Activated CD8-positive, alpha-beta T cell treated with anti-CD3 and anti-CD28 coated beads for 36 hours (primary cell): ENCODE measurements at regions not wholly inside any gene's neighbourhood (a gene's known extent, or its start where the extent isn't known, plus 50 kb on each side); places are given as distances from the start of the nearest gene placed in this dataset.

ENCODE experiments used
- ATAC-seq: fragments of 200-7000 bp; cut with Tn5 transposase; one replicate; pipeline ENCODE4 v1.10.0; 2021; ENCODE audit warnings: mild to moderate bottlenecking, moderate library complexity
- CTCF ChIA-PET: fragments of 350-600 bp; sonication (Branson Sonifier 250); formaldehyde crosslinking; loops from one replicate; lab custom pipeline; 2021; ENCODE audit warnings: antibody characterized with exemption; lab: Charles Lee
- POLR2A ChIA-PET: fragments of 350-600 bp; sonication (Branson Sonifier 250); formaldehyde crosslinking; loops from one replicate; lab custom pipeline; 2021; ENCODE audit warnings: antibody characterized with exemption; lab: Charles Lee
- DNase-seq: peaks from one replicate; pipeline ENCODE4 v3.0.0-alpha.2; 2020
- H3K27ac Mint-ChIP-seq: one replicate; pipeline ENCODE4 v1.8.0; 2021; ENCODE audit warnings: mild to moderate bottlenecking, mixed read lengths
- H3K27me3 Mint-ChIP-seq: one replicate; pipeline ENCODE4 v1.8.0; 2021; ENCODE audit warnings: mixed read lengths
- H3K36me3 Mint-ChIP-seq: one replicate; pipeline ENCODE4 v1.8.0; 2021; ENCODE audit warnings: low read depth, mixed read lengths
- H3K4me1 Mint-ChIP-seq: one replicate; pipeline ENCODE4 v1.8.0; 2021; ENCODE audit warnings: low read depth, mixed read lengths
- H3K4me3 Mint-ChIP-seq: one replicate; pipeline ENCODE4 v1.8.0; 2021; ENCODE audit warnings: mild to moderate bottlenecking, moderate library complexity, mixed read lengths
- H3K9me3 Mint-ChIP-seq: one replicate; pipeline ENCODE4 v1.8.0; 2021; ENCODE audit warnings: mixed read lengths
- intact Hi-C: fragments of 100-400 bp; cut with micrococcal nuclease; formaldehyde crosslinking; loops from one replicate; pipeline ENCODE4 v1.10.0; 2022
- TF ChIP-seq, protein P1 (sequence below): fragments of 200-600 bp; IDR thresholded peaks from one replicate; pipeline ENCODE4 v1.8.0; 2022; ENCODE audit warnings: antibody characterized with exemption, mild to moderate bottlenecking

DNA sequence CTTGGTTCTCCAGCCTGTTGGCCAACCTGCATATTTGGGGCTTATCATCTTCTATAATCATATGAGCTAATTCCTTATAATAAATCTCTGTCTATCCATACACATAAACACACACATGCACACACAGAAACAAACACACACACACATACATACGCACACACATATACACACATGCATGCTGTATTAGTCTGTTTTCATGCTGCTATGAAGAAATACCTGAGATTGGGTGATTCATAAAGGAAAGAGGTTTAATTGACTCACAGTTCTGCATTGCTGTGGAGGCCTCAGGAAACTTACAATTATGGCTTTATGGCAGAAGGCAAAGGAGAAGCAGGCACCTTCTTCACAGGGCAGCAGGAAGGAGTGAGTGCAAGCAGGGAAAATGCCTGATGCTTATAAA is 707.4 kb upstream of the CDH2 start:
- intact Hi-C loops = no loop called here
- POLR2A ChIA-PET = interaction anchor here (0.5 kb wide), 1 partner anchor 344 kb away, joined by 3 read pairs; no protein-coding TSS in a partner anchor

DNA sequence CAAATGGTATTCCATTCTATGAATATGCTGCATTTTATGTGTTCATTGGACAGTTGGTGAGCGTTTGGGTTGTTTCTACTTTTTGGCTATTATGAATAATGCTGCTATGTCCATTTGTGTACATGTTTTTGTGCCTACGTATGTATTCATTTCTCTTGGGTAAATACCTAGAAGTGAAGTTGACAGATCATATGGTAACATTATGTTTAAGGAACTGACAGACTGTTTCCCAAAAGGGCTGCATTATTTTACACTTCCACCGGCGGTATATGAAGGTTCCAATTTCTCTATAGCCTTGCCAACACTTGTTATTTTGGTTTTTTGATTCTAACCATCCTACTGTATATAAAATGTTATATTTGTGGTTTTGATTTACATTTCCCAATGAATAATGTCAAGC is 703.9 kb upstream of the CDH2 start:
- no peak overlapping the region for H3K27ac Mint-ChIP-seq
- no peaks in the 10 kb centered on the region for H3K36me3 Mint-ChIP-seq
- H3K4me3 Mint-ChIP-seq = no peak overlapping the region
- peaks cover 2% of the 10 kb centered on the region for H3K9me3 Mint-ChIP-seq
- CTCF ChIA-PET = no interaction called here
- POLR2A ChIA-PET = no interaction called here
- no peaks in the 10 kb centered on the region for H3K4me1 Mint-ChIP-seq
- H3K27me3 Mint-ChIP-seq = no peaks in the 10 kb centered on the region
- ATAC-seq (no peak), DNase-seq (no peak)
- intact Hi-C loops = no loop called here
- TF ChIP-seq, protein P1, sequence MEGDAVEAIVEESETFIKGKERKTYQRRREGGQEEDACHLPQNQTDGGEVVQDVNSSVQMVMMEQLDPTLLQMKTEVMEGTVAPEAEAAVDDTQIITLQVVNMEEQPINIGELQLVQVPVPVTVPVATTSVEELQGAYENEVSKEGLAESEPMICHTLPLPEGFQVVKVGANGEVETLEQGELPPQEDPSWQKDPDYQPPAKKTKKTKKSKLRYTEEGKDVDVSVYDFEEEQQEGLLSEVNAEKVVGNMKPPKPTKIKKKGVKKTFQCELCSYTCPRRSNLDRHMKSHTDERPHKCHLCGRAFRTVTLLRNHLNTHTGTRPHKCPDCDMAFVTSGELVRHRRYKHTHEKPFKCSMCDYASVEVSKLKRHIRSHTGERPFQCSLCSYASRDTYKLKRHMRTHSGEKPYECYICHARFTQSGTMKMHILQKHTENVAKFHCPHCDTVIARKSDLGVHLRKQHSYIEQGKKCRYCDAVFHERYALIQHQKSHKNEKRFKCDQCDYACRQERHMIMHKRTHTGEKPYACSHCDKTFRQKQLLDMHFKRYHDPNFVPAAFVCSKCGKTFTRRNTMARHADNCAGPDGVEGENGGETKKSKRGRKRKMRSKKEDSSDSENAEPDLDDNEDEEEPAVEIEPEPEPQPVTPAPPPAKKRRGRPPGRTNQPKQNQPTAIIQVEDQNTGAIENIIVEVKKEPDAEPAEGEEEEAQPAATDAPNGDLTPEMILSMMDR = no peak

More for the DNA sequence above, 707.4 kb upstream of the CDH2 start:
- TF ChIP-seq, protein P1 = no peak
- Mint-ChIP-seq H3K9me3 (peaks cover 2% of the 10 kb centered on the region), H3K27ac (no peak overlapping the region), H3K36me3 (no peaks in the 10 kb centered on the region), H3K4me1 (no peaks in the 10 kb centered on the region), H3K27me3 (no peaks in the 10 kb centered on the region), H3K4me3 (no peak overlapping the region)
- ATAC-seq (no peak), DNase-seq (no peak)
- CTCF ChIA-PET = no interaction called here

DNA sequence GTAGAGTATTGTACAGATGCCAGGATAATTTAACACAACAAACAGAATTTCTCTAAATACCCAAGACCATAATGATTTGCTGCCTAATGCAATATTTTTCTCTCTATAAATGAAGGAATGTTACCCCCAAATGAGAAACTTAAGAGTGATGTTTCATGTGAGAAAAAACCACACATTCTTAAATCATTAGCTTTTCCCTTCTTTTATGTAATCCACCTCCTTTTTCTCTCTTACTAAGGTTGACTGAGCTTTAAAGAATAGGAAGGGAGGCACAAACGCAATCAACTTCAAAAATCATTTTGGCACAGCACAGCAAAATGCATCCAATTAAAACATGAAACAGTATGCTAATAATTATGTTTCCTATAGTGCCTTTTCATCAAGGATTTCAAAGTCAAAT is 698.1 kb upstream of the CDH2 start:
- Mint-ChIP-seq H3K4me3 (no peak overlapping the region), H3K9me3 (peaks cover 5% of the 10 kb centered on the region), H3K4me1 (no peaks in the 10 kb centered on the region), H3K36me3 (no peaks in the 10 kb centered on the region), H3K27me3 (no peaks in the 10 kb centered on the region), H3K27ac (no peak overlapping the region)
- no peak for DNase-seq
- TF ChIP-seq, protein P1 = no peak
- intact Hi-C loops = no loop called here
- CTCF ChIA-PET = no interaction called here
- ATAC-seq = no peak
- POLR2A ChIA-PET = no interaction called here

DNA sequence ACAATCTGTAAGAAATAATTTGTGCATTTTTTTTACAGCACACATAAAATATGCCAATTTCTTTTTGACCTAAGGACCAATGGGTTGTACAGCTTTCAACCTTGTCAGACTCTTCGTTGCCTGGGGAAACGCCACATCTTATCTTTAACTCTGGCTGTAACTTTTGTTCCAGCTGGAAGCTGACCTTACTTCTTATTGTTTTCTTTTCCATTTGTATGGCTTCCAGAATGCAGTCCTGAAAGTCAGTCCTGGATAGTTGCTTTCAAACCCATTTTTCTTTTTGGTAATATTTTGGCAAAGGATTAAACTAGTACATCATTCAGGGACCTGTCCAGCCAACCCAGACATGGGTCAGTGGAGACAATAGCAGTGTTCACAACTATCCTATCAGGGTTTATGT is 686.5 kb upstream of the CDH2 start:
- TF ChIP-seq, protein P1 = no peak
- ChIA-PET CTCF (no interaction called here), POLR2A (no interaction called here)
- H3K9me3 Mint-ChIP-seq = peaks cover 12% of the 10 kb centered on the region
- intact Hi-C loops = no loop called here
- DNase-seq (no peak), ATAC-seq (no peak)
- no peak overlapping the region for H3K27ac Mint-ChIP-seq
- H3K27me3 Mint-ChIP-seq = no peaks in the 10 kb centered on the region
- no peaks in the 10 kb centered on the region for H3K36me3 Mint-ChIP-seq
- H3K4me3 Mint-ChIP-seq = no peak overlapping the region
- no peaks in the 10 kb centered on the region for H3K4me1 Mint-ChIP-seq

DNA sequence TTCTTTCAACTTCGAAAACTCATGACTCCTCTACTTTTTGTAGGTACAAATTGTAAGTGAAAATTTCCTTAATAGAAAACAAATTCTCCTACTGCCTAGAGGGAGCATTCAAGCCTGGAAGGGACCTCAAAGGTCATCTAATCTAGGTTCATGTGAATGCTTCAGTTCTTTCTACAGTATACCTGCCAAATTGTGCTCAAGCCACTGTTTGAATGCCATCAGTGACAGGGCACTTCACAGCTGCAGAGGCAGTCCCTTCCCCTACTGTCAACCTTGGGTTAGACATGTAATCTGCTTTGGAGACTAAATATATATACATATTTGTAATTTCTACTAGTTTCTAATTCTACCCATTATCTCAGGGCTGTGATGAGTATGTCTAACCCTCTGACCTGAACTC is 681.3 kb upstream of the CDH2 start:
- intact Hi-C loops = no loop called here
- Mint-ChIP-seq H3K4me3 (no peak overlapping the region), H3K4me1 (no peaks in the 10 kb centered on the region), H3K36me3 (no peaks in the 10 kb centered on the region), H3K9me3 (peaks cover 11% of the 10 kb centered on the region), H3K27me3 (no peaks in the 10 kb centered on the region), H3K27ac (no peak overlapping the region)
- TF ChIP-seq, protein P1 = no peak
- ChIA-PET POLR2A (no interaction called here), CTCF (no interaction called here)
- ATAC-seq = no peak
- DNase-seq = no peak
